Superior temporal gyrus (tissue), 1 donor: ENCODE measurements at regions not wholly inside any gene's neighbourhood (a gene's known extent, or its start where the extent isn't known, plus 50 kb on each side); places are given as distances from the start of the nearest gene placed in this dataset.
"Not testable (repeated sequence)": the region's sequence is repeated elsewhere in the genome, so short reads cannot be mapped to it uniquely, and the experiment has no call there.

ENCODE experiments used
- DNase-seq: peaks from one replicate; pipeline ENCODE4 v3.0.0-alpha.2; 2016; ENCODE audit errors: extremely low spot score

DNA sequence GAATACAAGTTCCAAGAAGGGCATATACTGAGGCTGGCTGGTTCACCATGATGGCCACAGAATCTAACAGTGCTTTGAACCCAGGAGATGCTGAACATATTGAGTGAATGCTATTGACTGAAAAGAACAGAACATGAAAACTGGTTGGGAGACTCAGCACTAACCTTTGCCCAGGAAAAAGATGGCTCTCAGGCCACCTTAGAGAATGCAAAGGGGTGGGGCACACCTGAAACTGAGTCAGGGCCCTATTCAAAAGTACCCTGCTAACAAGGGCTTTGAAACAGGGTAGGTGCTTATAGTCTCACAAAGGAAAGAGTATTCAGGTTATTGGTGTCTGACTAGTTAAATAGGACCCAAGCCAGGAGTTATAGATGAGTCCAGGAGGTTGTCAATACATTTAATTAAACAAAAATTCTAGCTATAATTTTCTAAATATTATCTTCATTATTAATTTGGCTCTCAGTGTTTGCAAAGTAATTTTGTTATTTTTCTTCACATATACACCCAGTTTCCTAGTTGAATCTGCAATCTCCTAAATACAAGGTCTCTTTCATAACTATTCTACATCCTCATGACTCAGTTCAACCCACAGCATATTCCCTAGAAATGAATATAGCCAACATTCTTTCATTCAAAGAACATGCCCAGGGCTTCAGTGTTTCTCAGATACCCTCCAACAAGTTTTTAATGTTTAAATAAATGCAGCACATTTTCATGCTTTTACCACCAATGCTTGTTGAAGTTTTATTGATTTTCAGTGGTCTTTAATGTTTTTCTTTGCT is 144.2 kb upstream of the RAPGEF2 start:
- no peak for DNase-seq

DNA sequence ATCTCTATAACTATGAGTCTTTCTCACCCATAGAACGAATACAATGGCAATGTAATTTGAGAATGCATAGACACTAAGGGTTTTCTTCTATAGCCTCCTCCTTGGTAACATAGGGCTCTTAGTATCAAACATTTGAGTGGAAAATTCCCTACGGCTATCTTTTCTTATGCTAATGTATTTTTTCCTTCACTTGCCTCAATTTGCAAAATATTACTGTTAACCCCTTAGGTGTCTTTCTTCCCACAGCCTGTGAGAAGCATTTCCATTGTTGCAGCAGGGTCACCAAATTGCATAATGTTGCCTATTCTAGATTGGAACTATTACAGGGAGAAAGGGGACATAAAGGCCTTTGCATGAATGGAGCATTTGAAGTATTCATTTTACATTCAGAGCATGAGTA is 140.5 kb upstream of the RAPGEF2 start:
- no peak for DNase-seq

DNA sequence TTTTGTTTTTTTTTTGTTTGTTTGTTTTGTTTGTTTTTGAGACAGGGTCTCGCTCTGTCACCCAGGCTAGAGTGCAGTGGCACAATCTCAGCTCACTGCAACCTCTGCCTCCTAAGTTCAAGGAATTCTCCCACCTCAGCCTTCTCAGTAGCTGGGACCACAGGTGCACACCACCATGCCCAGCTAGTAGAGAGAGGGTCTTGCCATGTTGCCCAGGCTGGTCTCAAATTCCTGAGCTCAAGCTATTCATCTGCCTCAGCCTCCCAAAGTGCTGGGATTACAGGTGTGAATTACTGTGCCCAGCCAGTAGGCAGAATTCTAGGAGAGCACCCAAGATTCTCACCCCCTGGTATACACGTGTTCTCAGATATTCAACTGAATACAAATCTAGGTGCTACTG is 139.6 kb upstream of the RAPGEF2 start:
- not testable (repeated sequence) for DNase-seq

DNA sequence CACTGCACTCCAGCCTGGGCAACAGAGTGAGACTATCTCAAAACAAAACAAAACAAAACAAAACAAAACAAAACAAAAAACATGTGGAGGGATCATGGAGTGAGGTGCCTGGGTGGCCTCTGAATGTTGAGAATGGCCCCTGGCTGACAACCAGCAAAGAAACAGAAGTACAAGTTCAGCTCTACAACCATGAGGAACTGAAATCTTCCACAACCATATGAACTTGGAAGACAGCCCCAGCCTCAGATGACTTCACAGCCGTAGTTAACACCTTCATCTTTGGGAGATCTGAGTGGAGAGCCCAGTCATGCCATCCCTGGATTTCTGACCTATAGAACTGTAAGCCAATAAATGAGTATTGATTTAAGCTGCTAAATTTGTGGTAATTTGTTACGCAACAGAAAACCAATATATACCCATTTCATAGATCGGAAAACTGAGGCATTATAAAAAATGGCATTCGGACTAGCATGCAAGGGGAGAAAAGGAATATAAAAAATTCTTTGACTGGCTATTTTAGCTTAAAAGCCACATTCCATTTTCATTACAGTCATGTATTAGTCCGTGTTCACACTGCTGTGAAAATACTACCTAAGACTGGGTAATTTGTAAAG is 138.7 kb upstream of the RAPGEF2 start:
- no peak for DNase-seq

DNA sequence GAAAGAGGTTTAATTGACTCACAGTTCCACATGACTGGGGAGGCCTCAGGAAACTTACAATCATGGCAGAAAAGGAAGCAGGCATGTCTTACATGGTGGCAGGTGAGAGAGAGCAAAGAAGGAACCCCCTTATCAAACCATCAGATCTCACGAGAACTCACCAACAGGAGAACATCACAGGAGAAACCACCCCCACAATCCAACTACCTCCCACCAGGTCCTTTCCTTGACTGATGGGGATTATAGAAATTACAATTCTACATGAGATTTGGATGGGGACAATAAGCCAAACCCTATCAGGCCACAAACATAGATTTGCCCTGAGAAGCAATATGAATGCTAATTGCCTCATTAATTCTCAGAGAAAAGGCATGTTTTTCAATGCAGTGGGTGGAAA is 138.2 kb upstream of the RAPGEF2 start:
- DNase-seq, result no peak

DNA sequence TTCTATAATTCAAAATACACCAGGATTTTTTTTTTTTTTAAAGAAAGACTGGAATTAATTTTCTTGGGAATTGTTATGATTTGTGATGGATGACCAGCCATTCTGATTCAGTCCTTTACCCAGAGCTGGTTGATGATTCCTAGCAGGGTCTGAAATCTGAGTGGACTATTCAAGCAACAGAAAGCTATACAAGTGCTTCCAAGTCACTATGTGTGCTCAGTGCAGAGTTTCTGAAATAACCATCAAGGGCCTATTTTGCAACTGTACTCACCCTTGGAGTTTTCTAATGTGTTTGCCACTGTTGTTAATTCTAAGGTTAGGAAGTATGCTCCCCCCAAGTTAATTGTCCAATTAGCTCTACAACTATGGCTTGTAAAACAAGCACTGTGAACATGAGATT is 137.7 kb upstream of the RAPGEF2 start:
- no peak for DNase-seq

DNA sequence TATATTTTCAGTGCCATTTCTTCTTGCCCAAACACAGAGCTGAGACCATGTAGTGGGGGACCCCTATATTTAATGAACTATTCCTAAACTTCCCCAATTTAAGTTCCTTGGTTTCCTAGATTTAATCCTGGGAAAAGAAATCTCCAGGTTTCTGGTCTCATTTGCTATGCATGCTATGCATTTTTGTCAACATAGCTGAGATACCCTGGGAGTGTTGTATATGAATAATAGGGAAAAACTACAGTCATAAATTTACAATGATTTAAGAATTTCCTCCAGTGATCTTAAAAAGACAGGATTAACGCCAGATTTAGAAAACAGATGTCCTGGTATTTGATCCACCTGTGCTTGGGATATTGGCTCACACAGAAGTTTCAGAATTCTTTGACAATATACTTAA is 136.8 kb upstream of the RAPGEF2 start:
- DNase-seq, result no peak

DNA sequence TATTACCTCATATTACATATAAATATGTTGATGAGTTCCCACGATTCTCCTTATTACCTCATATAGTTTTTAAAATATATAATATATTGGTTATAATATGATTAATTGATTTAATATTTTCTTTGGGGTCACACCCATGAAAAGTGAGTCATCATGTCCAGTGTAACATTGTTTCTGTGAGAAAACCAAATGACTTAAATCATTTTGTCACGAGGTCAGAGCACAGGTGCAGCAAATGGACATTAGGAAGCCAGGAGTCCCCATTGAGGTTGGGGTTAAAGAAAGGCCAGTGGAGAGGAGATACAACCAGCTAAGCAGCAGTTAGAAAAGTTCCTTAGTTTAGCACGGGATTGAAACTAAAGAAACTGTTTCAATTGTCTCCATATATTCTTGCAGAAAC is 133.9 kb upstream of the RAPGEF2 start:
- DNase-seq, result no peak

DNA sequence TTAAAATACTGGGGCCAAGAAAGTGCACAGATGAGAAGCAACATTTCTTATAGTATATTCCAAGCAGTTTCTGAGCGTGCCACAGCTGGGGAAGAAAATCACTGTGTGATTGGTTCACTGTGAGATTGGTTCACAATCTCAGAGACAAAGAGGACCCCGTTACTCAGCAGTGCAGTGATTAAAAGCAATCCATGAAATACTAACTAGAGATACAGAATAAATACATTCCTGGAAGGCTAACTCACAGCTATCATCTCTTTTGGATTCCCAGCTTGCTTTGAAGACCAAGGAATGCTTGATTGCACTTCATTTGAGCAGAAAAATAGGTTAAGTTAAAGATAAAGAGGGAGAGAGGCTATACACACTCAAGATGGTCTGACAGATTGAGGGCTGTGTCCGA is 132.1 kb upstream of the RAPGEF2 start:
- no peak for DNase-seq

DNA sequence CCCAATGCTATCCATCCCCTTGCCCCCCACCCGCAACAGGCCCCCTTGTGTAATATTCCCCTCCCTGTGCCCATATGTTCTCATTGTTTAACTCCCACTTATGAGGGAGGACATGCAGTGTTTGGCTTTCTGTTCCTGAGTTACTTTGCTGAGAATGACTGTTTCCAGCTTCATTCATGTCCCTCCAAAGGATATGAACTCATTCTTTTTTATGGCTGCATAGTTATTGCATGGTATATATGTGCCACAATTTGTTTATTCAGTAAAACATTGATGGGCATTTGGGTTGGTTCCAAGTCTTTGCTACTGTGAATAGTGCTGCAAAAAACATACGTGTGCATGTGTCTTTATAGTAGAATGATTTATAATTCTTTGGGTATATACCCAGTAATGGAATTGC is 128.4 kb upstream of the RAPGEF2 start:
- not testable (repeated sequence) for DNase-seq

DNA sequence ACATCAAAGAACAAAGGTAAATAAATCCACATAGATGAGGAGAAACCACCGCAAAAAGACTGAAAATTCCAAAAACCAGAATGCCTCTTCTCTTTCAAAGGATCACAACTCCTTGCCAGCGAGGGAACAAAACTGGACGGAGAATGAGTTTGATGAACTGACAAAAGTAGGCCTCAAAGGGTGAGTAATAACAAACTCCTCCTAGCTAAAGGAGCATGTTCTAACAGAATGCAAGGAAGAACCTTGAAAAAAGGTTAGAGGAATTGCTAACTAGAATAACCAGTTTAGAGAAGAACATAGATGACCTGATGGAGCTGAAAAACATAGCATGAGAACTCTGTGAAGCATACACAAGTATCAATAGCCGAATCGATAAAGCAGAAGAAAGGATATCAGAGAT is 122.2 kb upstream of the RAPGEF2 start:
- DNase-seq, result not testable (repeated sequence)

DNA sequence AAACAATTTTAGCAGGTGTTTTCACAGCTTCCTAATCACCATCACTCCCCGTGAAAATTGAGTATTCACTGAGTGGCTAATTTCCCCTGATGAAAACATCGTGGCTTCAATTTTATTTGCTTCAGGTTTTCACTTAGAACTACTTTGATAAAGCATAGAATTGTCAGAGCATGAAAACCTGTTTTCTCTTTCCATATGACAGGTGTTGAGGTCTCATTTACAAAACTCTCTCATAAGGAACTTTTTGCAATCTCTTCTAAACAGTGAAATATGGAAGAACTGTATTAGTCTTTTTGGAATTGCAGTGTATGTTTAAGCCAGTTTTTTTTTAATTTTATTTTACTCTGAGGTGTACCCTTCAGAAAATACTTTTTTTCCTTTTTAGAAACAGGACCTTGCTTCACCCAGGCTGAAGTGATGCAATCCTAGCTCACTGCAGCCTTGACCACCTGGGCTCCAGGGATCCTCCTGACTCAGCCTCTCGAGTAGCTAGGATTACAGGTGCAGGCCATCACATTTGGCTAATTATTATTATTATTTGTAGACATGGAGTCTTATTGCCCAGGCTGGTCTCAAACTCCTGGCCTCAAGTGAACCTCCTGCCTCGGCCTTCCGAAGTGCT is 111.2 kb upstream of the RAPGEF2 start:
- no peak for DNase-seq

DNA sequence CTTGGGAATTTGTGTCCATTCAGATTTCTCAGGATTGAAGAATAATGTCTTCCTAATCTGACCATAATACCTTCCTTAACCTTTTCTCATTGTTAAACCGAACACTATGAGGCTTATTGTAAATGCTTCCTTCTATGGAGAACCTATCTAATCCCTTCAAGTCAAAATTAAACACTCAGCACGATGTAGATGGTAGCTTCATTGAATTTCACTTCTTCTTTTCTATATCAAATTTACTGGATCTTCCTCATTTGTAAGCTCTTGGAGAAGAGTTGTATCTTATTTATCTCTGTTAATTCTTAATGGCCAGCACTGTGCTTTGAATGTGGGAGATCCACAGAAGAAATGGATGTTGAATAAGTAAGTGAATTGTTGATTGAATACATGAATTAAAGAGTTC is 109.0 kb upstream of the RAPGEF2 start:
- DNase-seq, result no peak

DNA sequence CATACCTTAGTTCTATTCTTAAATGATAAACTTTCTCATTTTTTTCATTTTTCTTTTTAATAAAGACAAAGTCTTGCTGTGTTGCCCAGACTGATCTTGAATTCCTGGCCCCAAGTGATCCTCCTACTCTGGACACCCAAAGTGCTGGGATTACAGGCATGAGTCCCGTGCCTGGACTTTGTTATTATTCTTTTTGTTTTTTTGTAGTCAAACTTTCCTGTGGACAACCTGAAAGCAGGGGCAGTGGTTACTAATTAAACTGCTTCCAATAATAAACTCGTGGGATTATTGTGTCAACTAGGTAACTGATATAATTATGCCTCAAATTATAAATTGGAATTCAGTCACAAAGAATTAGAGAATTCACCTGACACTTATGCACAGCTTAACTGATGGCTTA is 107.8 kb upstream of the RAPGEF2 start:
- DNase-seq, result no peak

DNA sequence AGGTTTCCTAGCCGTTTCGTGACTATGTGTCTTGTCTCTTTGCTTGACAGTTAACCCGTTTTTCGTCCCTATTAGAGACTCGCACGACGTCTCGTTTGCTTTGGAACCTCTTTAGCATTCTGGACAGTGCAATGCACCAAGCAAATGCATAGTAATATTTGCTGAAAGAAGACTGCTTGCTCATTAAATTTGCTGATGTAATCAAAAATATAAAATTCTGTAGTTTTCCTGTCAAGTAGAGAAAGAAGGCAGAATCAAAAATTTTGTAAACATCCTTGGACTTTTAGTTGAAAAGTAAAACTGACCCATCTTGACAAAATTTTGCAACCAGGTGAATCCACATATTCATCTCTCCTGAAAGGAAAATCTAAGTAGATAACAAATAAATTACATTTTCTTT is 106.9 kb upstream of the RAPGEF2 start:
- DNase-seq, result no peak

DNA sequence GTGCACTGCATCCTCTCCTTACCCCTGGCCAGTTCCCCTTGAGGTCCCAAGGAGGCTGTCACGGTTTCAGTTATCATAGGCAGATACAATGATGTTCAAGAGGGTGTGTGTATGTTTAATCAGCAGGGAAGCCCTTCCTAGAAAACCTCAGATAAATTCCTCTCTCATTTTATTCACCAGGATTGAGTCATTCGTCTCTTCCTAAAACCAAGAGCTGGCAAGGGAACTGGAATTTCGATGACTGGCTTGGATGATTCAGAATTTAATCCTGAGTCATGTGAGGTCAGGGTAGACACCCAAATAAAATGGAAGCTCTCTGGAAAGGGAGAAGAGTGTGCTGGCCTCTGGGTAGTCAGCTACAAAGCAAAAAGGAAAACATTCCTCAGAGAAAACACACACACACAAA is 106.2 kb upstream of the RAPGEF2 start:
- no peak for DNase-seq

DNA sequence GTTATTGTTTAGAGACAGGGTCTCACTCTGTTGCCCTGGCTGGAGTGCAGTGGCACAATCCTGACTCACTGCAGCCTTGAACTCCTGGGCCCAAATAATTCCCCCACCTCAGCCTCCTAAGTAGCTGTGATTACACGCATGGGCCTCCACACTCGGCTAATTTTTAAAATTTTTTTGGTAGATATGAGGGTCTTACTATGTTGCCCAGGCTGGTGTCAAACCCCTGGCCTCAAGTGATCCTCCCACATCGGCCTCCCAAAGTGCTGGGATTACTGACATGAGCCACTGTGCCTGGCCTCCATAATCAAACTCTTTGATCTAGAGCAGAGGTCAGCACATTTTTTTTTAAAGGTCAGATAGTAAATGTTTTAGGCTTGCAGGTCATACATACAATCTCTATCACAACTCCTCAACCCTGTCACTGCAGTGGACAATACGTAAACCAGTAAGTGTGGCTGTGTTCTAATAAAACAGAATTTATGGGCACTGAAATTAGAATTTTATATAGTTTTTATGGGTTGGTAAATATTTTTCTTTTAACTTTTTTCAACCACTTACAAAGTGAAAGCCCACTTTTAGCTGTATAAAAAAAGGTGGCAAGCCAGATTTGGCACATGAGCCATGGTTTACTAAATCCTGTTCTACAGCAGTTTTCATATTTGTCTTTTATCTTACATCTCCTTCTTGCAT is 105.1 kb upstream of the RAPGEF2 start:
- DNase-seq, result no peak

DNA sequence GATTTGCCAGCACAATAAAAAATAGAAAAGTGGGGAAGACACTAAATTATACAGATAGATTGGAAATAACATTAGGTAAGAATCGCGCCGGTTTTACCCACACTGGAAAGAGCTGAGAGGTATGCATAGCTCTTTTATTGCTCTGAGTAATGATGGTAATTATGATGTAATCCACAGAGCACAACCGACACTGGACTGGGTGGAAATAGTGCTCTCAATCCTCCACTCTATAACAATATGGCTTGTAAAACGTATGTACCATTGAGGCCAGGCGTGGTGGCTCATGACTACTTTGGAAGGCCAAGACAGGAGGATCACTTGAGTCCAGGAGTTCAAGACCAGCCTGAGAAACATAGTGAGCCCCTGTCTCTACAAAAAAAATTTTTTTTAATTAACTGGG is 104.3 kb upstream of the RAPGEF2 start:
- no peak for DNase-seq

DNA sequence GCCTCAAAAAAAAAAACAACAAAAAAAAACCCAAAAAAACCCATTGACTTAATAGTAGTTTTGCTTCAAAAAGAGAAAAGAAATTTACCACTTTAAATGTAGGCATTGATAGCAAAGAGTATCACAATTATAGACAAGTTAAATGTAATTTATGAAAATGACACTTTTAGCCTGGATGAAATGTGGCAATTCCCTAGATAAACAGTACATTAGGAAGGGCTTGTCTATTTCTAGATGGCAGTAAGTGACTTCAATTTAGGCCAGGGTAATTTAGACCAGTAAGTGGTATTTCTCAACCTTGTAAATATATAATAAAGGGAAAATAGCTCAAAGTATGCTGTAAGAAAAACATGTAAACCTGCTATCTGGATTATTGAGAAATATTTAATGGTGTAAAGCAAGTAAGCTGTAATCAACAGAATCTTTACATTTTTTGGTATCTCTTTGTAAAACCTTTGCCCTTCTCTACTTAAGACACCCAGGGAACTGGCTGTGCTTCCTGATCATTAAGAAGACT is 103.7 kb upstream of the RAPGEF2 start:
- no peak for DNase-seq

DNA sequence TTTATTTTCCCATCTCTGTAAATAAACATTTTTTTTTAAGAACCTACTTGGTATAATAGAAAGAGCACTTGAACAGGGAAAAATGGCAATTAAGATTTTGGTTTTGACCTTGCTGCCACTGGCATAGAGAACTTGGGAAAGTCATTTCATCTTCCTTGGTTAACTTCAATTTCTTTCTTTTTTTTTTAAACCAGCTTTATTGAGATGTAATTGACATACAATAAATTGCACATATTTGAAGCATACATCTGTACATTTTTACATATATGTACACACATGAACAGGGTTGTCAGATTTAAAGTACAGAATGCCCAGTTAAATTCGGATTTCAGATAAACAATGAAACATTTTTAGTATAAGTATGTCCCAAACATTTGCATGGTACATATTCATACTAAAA is 103.0 kb upstream of the RAPGEF2 start:
- DNase-seq, result no peak

DNA sequence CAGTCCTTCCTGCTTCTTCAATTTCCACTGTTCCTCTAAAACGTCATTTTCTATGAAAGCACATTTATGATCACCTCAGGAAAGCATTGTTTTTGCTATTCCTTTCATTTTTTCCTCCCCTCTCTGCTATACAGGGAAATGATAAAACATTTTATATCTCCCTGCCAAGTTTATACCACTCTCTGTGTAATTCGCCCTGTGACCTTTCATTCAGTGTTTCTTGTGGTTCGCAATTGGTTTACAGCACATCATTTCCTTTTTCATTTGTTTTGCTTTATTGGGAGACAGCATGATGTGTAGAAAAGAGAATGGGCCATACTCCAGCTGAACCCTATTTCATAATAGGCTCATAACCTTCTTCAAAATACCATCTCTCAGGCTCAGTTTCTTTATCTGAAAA is 99.9 kb upstream of the RAPGEF2 start:
- DNase-seq, result no peak

DNA sequence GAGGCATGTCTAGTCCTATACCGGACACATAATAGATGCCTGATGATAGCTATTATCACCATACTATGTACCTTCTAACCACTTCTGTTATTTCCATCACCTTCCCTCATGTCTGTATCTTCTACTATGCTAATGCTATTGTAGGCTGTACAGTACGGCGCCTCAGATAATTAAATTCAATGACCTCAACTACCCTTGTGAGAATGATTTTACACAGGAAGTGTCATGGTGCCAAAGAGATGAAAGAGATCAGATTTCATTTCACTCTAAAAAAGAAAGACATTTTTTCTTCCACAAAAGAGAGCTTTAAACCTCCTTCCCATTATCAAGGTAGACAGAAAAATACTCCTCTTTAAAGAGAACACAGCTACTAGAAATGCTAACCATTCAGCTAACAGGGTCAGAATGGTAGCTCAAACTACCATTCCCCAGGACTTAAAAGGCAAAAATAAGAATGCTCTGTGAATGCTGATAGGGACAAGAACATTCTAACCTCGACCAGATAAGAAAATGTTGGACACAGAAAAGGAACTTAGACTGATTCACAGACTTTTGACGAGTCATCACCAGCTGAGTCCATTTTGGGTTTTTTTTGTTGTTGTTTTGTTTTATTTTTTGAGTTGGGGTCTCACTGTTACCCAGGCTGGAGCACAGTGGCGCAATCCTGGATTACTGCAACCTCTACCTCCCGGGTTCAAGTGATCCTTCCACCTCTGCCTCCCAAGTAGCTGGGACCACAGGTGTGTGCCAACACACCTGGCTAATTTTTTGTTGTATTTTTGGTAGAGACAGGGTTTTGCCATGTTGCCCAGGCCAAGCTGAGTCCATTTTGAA is 99.2 kb upstream of the RAPGEF2 start:
- DNase-seq, result no peak
